ENCODE measurements at regions not wholly inside any gene's neighbourhood (a gene's known extent, or its start where the extent isn't known, plus 50 kb on each side); places are given as distances from the start of the nearest gene placed in this dataset.

- intact Hi-C loops (cut with micrococcal nuclease; ENCODE audit: unreplicated experiment) = no loop called here
- Mint-ChIP-seq H3K27me3 (ENCODE audit: unreplicated experiment) (peaks cover 64% of the 10 kb centered on the region), H3K4me1 (ENCODE audit: low read depth, unreplicated experiment) (no peaks in the 10 kb centered on the region), H3K36me3 (ENCODE audit: insufficient read depth, unreplicated experiment) (no peaks in the 10 kb centered on the region), H3K4me3 (ENCODE audit: low read depth, unreplicated experiment) (no peak overlapping the region), H3K9me3 (ENCODE audit: low read depth, unreplicated experiment) (no peaks in the 10 kb centered on the region), H3K27ac (ENCODE audit: unreplicated experiment) (no peak overlapping the region)
- CTCF ChIA-PET = no interaction called here
- no TSS peak for BruUV-seq (replicated peaks)
- no peak for DNase-seq
- TF ChIP-seq CTCF (IDR thresholded peaks at IDR 0.05; ENCODE audit: unreplicated experiment) = no peak
Observed at GRCh38 chr9:108591121-108591520, 264.7 kb downstream of the ACTL7B start.

DNA sequence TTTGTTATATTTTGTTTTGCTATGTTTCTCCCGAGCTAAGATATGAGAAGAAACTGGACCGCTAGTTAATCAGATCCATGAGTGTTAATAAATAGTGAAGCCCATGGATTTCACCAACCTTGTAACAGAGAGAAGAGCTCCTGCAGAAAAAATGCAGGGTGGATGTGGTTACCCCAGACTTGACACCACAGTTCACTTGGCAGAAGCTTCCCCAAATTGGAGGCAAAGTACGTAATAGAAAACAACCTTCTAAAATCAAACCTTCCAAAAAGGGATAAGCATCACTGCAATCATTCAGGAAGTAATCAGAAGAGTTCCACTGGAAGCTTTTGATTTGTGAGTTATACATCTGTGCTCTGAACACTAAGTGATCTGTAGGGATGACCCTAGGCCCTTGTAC is 267.5 kb downstream of the ACTL7B start:
- no peak for DNase-seq
- BruUV-seq (replicated peaks) = no TSS peak
- Mint-ChIP-seq H3K27ac (ENCODE audit: unreplicated experiment) (no peak overlapping the region), H3K36me3 (ENCODE audit: insufficient read depth, unreplicated experiment) (no peaks in the 10 kb centered on the region), H3K4me3 (ENCODE audit: low read depth, unreplicated experiment) (no peak overlapping the region), H3K4me1 (ENCODE audit: low read depth, unreplicated experiment) (no peaks in the 10 kb centered on the region), H3K27me3 (ENCODE audit: unreplicated experiment) (peaks cover 52% of the 10 kb centered on the region), H3K9me3 (ENCODE audit: low read depth, unreplicated experiment) (no peaks in the 10 kb centered on the region)
- CTCF ChIA-PET = no interaction called here
- no peak for TF ChIP-seq CTCF (IDR thresholded peaks at IDR 0.05; ENCODE audit: unreplicated experiment)
- intact Hi-C loops (cut with micrococcal nuclease; ENCODE audit: unreplicated experiment) = no loop called here

DNA sequence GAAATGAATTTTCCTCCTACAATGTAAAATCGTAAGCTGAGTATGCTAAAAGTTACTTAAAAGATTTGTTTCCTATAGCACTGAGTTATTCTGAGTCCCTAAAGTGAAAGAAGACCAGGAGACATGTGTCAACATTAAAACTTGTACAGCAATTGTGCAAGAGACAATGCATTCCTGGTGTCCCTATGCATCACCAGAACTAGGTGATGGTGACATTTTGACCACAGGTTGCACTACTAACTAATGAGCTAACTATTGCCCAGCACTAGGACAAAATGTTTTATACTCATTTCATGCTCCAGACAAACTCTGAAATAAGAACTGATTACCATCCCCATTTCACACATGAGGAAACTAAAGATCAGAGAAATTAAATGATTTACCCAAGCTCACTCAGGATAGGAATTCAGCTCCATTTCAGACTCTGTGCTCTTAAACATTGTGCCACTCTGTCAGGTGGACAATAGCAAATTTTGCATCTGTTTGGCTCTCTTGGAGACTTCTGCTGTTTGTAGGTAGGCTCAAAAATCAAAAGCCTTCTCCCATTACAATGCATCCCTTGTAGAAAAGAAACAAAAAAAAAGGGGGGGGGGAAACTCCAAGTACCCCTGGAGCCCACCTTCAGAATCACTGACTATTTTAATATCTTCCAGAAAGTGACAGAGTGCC is 269.2 kb downstream of the ACTL7B start:
- H3K27ac Mint-ChIP-seq (ENCODE audit: unreplicated experiment) = no peak overlapping the region
- no TSS peak for BruUV-seq (replicated peaks)
- no peaks in the 10 kb centered on the region for H3K36me3 Mint-ChIP-seq (ENCODE audit: insufficient read depth, unreplicated experiment)
- DNase-seq = no peak
- H3K9me3 Mint-ChIP-seq (ENCODE audit: low read depth, unreplicated experiment) = no peaks in the 10 kb centered on the region
- H3K4me1 Mint-ChIP-seq (ENCODE audit: low read depth, unreplicated experiment) = no peaks in the 10 kb centered on the region
- CTCF ChIA-PET = no interaction called here
- intact Hi-C loops (cut with micrococcal nuclease; ENCODE audit: unreplicated experiment) = no loop called here
- no peak overlapping the region for H3K4me3 Mint-ChIP-seq (ENCODE audit: low read depth, unreplicated experiment)
- TF ChIP-seq CTCF (IDR thresholded peaks at IDR 0.05; ENCODE audit: unreplicated experiment) = no peak
- peaks cover 58% of the 10 kb centered on the region for H3K27me3 Mint-ChIP-seq (ENCODE audit: unreplicated experiment)

DNA sequence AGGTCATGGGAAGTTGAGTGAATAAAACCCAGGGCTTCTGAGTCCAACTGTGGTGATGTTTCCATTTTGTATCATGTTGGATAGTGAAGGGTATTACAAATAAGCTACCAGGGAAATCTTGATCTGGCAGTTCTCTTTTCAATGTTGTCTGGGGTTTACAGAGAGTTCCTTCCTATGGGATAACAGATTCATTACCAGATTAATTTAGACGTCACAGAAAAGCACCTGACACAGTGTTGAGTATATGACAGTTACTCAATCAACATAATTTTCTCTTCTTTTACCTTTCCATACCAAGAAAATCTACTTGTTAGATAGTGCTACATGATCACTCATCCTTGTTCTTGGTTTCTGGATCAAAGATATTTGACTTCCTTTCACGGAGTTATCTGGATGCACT is 270.9 kb downstream of the ACTL7B start:
- H3K27me3 Mint-ChIP-seq (ENCODE audit: unreplicated experiment) = peaks cover 59% of the 10 kb centered on the region
- no peak overlapping the region for H3K4me3 Mint-ChIP-seq (ENCODE audit: low read depth, unreplicated experiment)
- no peak for DNase-seq
- no peaks in the 10 kb centered on the region for H3K36me3 Mint-ChIP-seq (ENCODE audit: insufficient read depth, unreplicated experiment)
- no peak for TF ChIP-seq CTCF (IDR thresholded peaks at IDR 0.05; ENCODE audit: unreplicated experiment)
- no peaks in the 10 kb centered on the region for H3K4me1 Mint-ChIP-seq (ENCODE audit: low read depth, unreplicated experiment)
- H3K27ac Mint-ChIP-seq (ENCODE audit: unreplicated experiment) = no peak overlapping the region
- no peaks in the 10 kb centered on the region for H3K9me3 Mint-ChIP-seq (ENCODE audit: low read depth, unreplicated experiment)
- intact Hi-C loops (cut with micrococcal nuclease; ENCODE audit: unreplicated experiment) = no loop called here
- no TSS peak for BruUV-seq (replicated peaks)
- CTCF ChIA-PET = no interaction called here
